Mesenteric fat pad (tissue), 1 donor: ENCODE measurements at regions not wholly inside any gene's neighbourhood (a gene's known extent, or its start where the extent isn't known, plus 50 kb on each side); places are given as distances from the start of the nearest gene placed in this dataset.

Experiments
- DNase-seq: peaks from one replicate; pipeline ENCODE4 v3.0.0-alpha.2; 2020; ENCODE audit warnings: low spot score
- donor health status: DM: yes; HTN: yes; CAD: no.

DNA sequence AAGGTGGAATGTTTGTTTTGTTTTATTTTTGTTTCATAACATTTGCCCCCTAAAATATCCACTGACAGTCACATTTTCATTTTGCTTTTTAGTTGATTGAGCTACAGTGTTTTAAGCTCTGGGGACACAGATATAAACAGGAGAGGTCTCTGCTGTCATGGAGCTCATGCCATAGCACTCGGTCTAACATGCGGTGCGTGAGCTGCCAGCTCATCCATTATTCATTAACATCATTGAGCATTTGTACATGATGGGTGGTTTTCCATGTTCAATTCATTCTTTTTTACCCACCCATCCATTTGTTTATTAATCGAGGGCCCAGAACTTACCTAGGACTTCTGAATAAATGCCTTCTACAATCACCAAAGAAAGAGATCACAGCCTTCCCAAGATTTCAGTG is 150.1 kb upstream of the SFRP2 start:
- DNase-seq = no peak

DNA sequence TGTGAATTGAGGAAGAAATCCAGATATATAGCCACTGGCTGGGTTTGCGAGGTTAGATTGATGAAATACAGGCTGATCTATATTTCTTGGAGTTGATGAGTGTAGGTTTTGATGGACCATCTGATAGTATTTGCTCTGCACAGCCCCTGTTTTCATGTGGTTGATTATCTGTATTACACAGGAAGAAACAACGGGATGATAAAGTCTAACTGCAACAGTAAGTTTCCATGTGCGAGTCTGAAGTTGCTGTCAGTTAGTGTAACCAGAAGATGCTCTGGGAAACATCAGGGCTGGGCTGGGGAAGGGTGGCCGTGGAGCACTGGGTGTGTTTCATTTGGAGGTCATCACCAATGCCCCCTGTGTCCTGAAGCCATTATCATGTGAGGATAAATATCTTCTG is 148.4 kb upstream of the SFRP2 start:
- DNase-seq = no peak

DNA sequence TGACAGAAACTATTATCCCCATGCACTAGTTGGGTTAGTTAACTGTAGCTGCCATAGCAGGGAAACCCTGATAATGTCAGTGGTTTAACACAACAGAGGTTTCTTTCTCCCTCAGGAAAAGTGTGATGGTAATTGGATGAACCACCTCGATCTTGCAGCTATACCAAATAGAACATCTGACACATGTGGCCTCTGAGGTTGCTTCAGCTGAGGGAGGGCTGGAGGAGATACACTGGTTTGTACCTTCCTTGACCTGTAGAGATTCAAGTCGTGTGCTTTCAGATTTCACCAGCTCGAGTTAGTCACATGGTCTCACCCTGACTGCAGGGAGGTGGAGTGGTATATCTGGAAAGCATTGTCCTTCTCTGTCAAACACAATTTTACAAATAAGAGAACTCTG is 147.2 kb upstream of the SFRP2 start:
- DNase-seq = no peak

DNA sequence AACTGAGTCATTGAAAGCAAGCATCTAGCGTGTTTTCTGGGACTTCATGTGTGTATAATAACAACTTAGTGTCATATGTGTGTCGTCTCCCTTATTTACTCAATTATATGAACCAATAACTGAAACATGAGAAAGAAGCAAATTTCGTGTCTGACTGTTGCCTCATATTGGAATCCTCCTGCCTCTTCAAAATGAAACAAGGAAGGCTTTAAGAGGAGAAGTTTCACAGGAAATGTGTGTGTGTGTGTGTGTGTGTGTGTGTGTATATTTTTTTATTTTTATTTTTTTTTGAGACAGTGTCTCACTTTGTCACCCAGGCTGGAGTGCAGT is 145.8 kb upstream of the SFRP2 start:
- DNase-seq = no peak

DNA sequence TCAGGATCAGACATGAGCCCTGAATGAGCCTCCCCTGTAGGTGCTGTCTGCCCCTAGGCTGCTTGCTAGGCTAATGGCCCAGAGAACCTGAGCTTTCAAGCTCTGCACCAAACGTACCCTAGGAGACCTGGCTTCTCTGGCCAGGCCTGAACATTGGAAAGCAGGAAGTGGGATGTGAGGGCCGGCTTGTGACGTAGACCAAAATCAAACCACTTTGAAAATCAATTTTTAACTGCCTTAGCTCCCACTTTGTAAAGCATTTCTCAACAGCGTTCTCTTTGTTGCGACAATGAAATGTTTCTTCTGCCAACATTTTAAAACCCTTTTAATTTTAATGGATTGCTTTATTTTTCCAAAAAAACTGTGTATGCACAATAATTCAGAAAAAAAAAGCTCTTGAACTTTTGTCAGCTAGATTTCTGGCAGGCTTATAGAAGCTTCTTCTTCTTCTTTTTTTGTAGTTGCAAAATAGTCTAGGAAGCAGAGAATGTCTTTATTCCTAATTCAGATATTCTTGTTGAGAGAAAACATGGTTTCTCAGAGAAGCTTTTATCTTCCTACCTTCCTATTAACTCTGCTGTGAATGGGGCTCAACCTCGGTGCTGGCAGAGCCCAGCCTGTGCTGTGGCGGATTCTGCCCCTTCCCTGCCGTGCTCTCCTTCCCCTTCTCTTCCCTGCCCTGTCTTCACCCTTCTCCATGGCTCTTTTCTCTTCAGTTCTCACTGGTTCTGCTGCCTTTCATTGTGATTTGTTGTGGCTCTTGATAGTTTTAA is 145.2 kb upstream of the SFRP2 start:
- DNase-seq = no peak

DNA sequence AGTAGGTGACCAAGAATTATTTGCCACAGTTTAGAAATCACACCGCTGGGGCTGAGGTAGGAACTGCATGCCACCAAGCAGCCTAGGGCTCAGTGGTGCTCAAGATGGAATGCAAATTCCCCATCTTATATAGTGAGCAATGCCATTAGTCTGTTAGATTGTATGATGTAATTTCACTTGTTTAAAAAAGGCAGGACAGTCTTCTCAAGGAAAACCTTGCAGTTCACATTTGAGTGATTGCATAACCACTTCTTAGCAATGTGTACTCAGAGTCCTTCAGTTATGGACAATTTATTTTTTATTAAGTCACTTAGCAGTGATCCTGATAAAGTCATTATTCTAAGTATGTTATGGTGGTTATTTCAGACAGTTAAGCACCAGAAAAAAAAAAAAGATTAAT is 142.9 kb upstream of the SFRP2 start:
- DNase-seq = no peak

DNA sequence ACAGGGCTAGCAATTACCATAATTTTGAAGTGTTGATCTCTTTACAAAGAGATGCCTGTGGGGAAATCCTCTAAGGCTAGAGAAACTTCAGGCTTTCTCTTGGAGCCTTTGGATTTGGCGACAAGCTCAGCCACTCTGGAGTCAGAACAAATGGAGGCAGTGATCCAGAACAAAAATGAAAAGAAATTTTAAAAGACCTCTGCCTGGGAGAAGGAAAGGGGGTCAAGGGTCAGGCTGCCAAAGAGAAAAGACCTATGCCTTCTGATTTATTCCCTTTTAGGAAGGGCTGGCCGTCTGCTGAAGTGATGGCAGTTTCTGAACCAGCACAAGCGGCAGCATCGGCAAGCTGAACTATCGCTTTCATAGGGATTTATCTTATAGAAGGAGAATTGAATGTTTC is 140.8 kb upstream of the SFRP2 start:
- DNase-seq = no peak

DNA sequence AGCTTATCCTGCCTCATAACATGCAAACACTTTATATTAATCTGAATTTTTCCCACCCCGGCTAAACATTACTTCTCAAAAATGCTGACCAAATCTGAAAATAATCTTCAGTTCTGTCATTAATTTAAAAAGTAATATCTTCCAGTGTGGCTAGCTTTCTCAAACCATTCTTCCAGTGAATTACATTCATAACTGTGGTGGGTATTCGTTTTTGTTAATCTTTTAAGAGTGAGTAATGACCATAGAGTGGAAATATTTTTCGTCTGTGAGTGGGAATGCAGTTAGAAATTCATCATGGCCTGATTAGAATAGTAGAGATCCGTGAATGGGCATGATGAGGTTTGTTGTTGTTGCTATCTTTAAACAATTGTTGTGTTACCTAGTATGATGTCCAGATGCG is 138.6 kb upstream of the SFRP2 start:
- DNase-seq = no peak

DNA sequence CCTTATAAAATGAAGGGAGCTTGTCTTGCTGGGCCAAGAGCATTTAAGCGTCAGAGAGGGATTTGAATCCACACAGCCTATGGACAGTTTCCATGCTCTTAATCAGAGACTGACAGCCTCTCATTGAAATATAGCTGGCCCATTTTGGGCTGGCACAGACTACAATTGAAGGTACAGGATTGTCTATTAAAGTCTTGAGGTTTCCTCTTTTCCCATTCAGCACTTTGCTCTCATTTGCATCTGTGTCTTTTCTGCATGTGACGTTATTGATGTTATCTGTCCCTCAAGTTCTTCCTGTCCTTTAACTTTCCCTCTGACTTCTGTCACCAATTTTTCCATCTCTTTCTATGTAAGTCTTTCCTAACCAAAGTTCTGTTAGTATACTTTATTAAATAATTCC is 133.3 kb upstream of the SFRP2 start:
- DNase-seq = no peak

DNA sequence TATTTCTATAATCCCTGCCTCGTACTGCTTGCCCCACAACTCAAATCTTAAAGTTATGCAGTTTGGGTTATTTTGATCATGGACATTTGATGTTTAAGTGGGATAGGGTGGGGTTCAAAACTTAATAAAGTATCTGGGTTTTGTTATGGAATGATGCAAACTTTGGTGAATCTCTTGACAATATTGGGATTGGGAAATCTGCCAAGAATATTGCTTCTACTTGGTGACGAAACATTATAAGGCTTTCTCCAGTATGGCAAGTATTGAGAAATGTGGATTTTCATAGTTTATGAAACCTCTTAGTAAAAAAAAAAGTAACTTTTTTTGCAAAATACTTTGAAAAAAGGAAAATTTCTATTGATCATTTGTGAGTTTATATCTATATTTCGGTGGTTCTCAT is 130.8 kb upstream of the SFRP2 start:
- no peak for DNase-seq

DNA sequence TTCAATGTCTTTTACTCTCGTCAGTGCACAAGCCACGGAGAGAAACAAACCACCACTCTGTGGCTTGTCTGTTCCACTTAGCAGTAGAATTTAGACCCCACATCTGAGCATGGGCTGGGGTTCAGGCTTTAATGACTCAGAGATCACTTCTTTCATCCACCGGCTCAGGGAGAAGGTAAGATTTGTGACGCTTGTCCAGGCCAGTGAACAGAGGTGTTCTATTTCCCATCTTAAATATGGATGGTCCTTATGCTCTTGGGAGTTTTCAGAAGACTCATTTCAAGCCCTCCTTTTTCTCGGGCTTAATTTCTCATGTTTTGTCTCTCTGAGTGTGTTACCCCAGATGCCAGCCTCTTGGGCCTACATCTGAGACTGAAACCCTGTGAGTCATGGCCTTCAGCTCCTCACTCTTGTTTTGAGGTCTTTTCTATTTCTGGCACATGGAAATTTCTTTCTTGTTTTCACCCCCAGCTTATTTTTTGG is 127.4 kb upstream of the SFRP2 start:
- no peak for DNase-seq

DNA sequence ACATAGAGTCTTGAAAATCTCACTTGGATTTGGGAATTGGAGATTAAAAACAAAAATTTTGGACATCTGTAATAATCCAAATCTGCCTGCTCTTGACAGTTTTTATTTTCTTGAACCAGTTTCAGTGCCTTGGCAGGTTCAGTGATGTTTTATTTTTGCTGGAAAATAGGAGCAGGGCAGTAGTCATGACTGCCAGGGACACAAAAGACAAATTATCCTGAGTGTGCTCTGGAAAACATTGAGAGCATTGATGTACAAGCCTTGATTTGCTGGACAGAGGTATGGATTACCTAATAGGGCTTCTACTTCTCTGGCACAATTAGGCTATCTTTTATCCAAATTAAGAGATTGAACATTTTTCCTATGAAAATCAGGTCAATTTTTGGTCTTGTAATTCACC is 123.4 kb upstream of the SFRP2 start:
- DNase-seq = no peak

DNA sequence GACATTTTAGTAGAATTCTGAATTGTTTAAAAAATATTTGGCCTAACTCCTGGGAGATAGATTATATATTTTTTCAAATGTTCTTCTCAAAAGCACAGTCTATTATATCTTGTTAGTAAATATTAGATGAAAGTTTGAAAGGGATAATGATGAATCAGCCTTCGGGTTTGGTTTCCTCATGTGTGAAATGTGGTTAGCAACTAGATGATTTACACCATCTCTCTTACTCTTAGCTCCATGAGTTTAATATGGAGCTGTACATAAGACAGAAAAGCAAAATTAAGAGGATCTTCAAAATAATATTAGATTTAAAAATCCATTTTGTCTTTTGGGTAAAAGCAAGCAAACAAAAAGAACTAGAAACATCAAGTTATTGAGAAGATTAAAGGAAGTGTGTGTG is 120.8 kb upstream of the SFRP2 start:
- DNase-seq = no peak

DNA sequence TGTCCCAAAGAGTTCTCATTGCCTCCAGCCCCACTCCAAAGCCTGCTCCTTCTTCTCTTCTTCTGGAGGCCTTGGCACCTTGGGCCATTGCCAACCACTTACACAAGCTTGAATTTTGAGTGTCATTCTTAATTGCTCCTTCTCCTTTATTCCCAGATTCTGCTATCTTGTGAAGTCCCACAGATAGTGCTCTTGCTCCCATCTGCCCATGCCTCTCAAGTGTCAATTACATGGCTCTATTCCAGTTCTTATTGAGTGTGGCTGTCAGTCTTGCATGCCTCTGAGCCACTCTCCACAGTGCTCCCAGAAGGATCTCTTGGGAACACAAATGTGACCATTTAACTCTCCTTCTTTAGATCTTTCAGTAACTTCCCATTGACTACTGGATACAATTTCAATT is 117.3 kb upstream of the SFRP2 start:
- no peak for DNase-seq

DNA sequence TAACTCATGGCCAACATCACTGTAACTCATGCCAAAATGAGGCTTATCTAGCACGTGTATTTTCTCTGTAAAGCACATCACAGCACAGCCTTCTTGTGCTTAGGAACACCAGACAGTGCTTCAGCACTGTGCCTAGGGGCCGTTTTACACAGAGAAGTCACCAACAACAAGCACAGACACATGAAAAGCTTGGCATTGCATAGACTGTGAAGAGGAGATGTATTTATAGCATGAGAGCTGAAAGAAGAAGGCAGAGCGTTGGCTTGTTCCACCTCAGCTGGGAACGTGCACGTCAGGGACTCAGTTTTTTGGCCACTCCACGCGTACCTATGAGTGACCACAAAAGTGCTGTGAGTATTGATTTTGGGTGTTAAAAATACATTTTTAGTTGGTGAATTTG is 116.3 kb upstream of the SFRP2 start:
- DNase-seq = no peak

DNA sequence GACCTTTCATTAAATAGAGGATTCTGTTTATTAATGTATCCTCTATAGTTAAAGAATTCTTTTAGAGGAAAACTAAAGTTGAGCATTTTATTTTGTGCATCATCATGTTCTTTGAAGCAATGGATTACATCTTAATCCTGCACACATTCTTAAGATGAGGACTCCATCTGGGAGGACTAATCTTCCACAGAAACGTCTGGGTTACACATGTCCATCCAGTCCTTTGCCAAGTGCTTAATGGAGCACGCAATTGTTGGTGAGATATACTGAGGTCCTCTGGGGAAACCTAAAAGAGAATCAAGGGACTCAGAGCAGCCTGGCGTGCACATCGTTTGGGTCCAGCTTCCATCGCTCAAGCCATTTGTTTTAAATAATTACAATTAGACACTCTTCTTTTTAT is 115.1 kb upstream of the SFRP2 start:
- DNase-seq = no peak

DNA sequence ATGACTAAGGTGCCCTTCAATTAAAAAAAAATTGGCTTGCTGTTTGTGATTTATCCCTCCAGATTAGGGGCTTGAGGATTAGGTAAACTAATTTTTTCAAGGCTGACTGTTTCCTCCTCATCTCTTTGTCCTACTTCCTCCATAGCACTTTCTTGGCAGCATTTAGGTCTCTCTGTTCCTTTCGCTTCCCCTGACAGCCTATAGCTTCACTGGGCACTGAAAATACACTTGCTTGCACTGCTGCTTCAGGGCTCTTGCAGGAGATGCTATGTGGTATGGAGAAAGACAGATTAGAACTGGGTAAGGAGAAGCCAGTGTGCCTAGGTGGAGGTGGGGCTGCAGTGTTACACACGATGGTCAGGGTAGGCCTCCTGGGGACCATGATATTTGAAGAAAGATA is 112.3 kb upstream of the SFRP2 start:
- no peak for DNase-seq

DNA sequence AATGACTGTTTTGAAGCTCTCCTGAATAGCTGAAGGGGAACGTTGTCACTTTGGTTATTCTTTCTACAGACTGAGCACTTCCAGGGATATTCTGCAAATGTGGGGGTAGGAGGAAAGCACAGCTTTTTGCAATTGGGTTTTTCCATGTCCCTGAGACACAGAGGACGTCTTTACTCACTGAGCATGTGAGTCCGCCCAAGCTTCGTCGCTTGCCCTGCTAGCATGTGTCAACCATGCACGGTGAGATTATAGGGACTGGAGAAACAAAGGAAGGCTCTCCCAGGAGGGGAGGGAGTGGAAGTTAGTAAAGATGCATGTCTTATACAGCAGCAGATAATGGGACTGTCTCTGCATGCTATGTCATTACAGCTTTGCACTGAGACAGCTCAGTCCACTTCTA is 111.5 kb upstream of the SFRP2 start:
- DNase-seq = no peak

DNA sequence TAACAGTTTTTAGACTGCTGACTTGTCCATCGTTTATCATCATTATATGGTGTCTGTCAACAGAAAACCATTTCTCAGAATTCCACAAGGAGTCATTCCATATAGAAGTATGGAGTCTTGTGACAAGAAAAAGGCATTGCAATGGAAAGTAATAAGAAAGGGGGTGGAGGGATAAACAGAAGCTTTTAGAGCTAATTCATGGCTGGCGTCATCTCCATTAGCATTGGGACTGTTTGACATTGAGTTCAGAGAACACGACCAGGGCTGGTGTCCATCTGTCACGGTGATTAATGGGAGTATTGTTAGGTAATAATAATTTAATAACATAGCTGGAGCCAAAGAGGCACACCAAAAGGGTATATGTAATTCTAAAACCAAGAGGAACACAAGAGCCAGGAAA is 101.9 kb upstream of the SFRP2 start:
- DNase-seq = no peak

DNA sequence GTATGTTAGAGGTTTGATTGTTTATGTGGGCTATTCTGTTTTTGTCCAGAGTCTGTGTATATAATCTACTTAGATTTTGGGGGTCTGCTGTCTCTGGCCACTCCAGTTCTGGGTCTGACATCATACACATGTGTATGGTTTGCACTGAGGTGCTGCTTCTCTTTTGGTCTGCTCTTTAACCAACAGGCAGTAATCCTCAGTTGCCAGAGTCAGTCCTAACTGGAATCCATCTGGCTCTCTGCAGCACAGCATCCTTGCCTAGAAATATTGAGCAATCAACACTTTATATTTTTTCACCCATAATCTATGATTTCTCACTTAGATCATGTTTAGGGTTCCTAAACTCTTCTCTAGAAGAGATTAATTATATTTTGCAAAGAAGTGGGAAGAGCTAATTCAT is 98.3 kb upstream of the SFRP2 start:
- no peak for DNase-seq

DNA sequence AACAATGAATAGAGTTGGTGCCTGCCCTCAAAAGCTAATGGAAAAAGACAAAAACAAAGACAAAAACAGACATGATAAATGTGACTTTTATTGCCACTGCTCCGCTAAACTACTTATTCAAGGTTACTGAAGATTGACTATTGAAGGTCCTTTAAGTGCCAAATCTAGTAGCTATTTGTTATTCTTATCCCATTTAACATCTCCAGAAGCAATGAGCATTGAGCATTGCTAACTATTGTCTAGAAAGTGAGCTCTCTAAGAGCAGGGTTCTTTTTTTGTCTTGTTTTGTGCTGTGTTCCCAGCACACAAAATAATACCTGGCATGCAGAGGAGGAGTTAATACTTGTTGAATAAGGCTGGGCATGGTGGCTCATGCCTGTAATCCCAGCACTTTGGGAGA is 95.4 kb upstream of the SFRP2 start:
- DNase-seq = no peak

DNA sequence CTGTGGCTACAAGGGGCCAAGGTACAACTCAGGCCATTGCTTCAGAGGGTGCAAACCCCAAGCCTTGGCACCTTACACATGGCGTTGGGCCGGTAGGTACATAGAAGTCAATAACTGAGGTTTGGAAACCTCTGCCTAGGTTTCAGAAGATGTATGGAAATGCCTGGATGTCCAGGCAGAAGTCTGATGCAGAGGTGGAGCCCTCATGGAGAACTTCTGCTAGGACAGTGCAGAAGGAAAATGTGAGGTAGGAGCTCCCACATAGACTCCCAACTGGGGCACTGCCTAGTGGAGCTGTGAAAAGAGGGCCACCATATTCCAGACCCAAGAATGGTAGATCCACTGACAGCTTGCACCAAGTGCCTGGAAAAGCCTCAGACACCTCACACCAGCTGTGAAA is 92.1 kb upstream of the SFRP2 start:
- no peak for DNase-seq

DNA sequence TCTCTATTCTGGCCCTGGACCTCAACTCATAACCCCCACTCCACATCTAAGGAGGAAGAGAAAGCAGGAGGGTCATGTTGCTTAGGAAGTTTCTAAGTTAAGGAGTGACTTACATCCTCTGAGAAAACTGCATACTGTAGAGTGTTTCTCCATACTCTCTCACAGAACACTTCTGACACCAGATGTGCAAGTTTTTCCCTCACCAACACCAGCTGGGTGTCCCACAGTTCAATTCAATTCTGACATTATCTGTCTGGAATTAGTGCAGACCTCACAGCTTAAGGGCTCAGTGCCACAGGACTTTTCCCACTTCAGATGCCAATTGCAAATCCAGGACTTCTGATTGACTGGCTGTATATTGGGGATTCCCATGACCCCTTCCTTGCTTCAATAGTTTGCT is 89.0 kb upstream of the SFRP2 start:
- no peak for DNase-seq

DNA sequence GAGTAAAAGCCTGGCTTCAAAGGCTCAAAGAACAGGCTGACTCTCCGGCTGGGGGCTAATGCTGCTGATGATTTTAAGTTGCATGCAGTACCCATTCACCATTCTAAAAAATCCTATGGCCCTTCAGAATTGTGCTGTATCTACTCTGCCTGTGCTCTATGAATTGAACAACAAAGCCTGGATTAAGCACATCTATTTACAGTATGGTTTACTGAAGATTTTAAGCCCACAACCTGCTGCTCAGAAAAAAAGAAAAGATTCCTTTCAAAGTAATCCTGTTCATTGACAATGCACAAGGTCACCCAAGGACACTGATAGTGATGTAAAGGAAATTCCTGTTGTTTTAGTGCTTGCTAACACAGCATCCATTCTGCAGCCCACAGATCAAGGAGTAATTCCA is 84.9 kb upstream of the SFRP2 start:
- DNase-seq = no peak
